ENCODE measurements at regions not wholly inside any gene's neighbourhood (a gene's known extent, or its start where the extent isn't known, plus 50 kb on each side); places are given as distances from the start of the nearest gene placed in this dataset.

GRCh38 chr2:220420820-220421219 lies 793.4 kb downstream of the SLC4A3 start:
- FAIRE-seq (no peak), DNase-seq (ENCODE audit: insufficient read length, low spot score) (no peak)
- no peak for TF ChIP-seq CTCF (IDR thresholded peaks at IDR 0.05; ENCODE audit: insufficient read depth, missing control alignments)

- FAIRE-seq (no peak), DNase-seq (ENCODE audit: insufficient read length, low spot score) (no peak)
- TF ChIP-seq CTCF (IDR thresholded peaks at IDR 0.05; ENCODE audit: insufficient read depth, missing control alignments), result no peak
These were observed 795.2 kb downstream of the SLC4A3 start for GRCh38 chr2:220422676-220423075.

GRCh38 chr2:220424561-220424960 lies 797.1 kb downstream of the SLC4A3 start:
- TF ChIP-seq CTCF (IDR thresholded peaks at IDR 0.05; ENCODE audit: insufficient read depth, missing control alignments), result no peak
- FAIRE-seq (peak; percentile 16), DNase-seq (ENCODE audit: insufficient read length, low spot score) (no peak)

GRCh38 chr2:220432645-220433044 lies 805.2 kb downstream of the SLC4A3 start:
- no peak for DNase-seq (ENCODE audit: insufficient read length, low spot score)
- no peak for FAIRE-seq
- no peak for TF ChIP-seq CTCF (IDR thresholded peaks at IDR 0.05; ENCODE audit: insufficient read depth, missing control alignments)

GRCh38 chr2:220433131-220433530 lies 805.7 kb downstream of the SLC4A3 start:
- FAIRE-seq, result no peak
- DNase-seq (ENCODE audit: insufficient read length, low spot score), result no peak
- no peak for TF ChIP-seq CTCF (IDR thresholded peaks at IDR 0.05; ENCODE audit: insufficient read depth, missing control alignments)

GRCh38 chr2:220434385-220434784 lies 807.0 kb downstream of the SLC4A3 start:
- DNase-seq (ENCODE audit: insufficient read length, low spot score) (no peak), FAIRE-seq (no peak)
- no peak for TF ChIP-seq CTCF (IDR thresholded peaks at IDR 0.05; ENCODE audit: insufficient read depth, missing control alignments)

GRCh38 chr2:220437938-220438337 lies 810.5 kb downstream of the SLC4A3 start:
- no peak for TF ChIP-seq CTCF (IDR thresholded peaks at IDR 0.05; ENCODE audit: insufficient read depth, missing control alignments)
- DNase-seq (ENCODE audit: insufficient read length, low spot score) (no peak), FAIRE-seq (no peak)
